ENCODE measurements at regions not wholly inside any gene's neighbourhood (a gene's known extent, or its start where the extent isn't known, plus 50 kb on each side); places are given as distances from the start of the nearest gene placed in this dataset.

DNA sequence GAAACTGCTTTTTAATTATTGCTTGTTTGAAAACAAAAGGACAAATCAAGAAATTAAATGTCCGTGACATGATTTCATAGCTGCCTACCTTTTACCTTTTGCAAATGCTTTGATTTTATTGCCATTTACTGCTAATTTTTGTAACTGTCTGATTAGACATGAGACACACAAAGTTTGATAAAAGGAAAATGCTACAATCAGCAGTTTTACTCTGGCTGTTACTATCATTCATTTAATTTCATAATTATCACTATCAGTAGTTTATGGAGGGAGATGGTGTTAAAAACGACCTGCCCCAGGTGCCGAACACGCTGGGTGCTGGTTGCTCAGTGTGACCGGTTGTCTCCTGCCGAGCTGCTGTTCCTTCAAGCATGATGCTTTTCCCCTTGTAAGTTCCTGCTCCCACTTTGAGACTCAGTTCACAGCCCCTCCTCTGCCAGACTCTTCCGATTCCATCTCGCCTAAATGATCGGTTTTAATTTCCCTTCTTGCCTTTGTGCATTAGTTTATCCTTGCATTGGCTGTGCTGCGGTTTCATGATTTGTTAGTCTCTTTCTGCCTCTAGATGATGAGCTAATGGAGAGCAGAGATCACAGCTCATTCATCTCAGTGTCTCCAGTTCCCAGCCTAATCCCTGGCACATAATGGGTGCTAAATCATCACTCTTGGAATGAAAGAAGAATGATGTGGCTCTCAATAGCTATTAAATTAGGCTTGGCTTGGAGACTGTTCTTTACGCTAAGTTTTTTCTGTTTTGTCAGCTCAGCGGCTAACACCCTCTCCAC, 110.6 kb downstream of the PFKFB3 start (continued):
- TF ChIP-seq, protein P1, sequence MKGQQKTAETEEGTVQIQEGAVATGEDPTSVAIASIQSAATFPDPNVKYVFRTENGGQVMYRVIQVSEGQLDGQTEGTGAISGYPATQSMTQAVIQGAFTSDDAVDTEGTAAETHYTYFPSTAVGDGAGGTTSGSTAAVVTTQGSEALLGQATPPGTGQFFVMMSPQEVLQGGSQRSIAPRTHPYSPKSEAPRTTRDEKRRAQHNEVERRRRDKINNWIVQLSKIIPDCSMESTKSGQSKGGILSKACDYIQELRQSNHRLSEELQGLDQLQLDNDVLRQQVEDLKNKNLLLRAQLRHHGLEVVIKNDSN (CRISPR knock-in tag; IDR thresholded peaks at IDR 0.05): no peak
- TF ChIP-seq MAFG (tag; conservative IDR thresholded peaks at IDR 0.05) (peak; percentile 61), WHSC1 (IDR thresholded peaks at IDR 0.05; ENCODE audit: low read length) (no peak), CREM (IDR thresholded peaks at IDR 0.05; ENCODE audit: low read depth) (no peak), ZNF830 (CRISPR knock-in tag; IDR thresholded peaks at IDR 0.05) (no peak)
- TF ChIP-seq, protein P2, sequence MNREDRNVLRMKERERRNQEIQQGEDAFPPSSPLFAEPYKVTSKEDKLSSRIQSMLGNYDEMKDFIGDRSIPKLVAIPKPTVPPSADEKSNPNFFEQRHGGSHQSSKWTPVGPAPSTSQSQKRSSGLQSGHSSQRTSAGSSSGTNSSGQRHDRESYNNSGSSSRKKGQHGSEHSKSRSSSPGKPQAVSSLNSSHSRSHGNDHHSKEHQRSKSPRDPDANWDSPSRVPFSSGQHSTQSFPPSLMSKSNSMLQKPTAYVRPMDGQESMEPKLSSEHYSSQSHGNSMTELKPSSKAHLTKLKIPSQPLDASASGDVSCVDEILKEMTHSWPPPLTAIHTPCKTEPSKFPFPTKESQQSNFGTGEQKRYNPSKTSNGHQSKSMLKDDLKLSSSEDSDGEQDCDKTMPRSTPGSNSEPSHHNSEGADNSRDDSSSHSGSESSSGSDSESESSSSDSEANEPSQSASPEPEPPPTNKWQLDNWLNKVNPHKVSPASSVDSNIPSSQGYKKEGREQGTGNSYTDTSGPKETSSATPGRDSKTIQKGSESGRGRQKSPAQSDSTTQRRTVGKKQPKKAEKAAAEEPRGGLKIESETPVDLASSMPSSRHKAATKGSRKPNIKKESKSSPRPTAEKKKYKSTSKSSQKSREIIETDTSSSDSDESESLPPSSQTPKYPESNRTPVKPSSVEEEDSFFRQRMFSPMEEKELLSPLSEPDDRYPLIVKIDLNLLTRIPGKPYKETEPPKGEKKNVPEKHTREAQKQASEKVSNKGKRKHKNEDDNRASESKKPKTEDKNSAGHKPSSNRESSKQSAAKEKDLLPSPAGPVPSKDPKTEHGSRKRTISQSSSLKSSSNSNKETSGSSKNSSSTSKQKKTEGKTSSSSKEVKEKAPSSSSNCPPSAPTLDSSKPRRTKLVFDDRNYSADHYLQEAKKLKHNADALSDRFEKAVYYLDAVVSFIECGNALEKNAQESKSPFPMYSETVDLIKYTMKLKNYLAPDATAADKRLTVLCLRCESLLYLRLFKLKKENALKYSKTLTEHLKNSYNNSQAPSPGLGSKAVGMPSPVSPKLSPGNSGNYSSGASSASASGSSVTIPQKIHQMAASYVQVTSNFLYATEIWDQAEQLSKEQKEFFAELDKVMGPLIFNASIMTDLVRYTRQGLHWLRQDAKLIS (CRISPR knock-in tag; IDR thresholded peaks at IDR 0.05): no peak
- TF ChIP-seq, protein P3, sequence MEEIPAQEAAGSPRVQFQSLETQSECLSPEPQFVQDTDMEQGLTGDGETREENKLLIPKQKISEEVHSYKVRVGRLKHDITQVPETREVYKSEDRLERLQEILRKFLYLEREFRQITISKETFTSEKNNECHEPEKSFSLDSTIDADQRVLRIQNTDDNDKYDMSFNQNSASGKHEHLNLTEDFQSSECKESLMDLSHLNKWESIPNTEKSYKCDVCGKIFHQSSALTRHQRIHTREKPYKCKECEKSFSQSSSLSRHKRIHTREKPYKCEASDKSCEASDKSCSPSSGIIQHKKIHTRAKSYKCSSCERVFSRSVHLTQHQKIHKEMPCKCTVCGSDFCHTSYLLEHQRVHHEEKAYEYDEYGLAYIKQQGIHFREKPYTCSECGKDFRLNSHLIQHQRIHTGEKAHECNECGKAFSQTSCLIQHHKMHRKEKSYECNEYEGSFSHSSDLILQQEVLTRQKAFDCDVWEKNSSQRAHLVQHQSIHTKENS (CRISPR knock-in tag; IDR thresholded peaks at IDR 0.05): no peak
